KMS-11 (cell line): ENCODE measurements at regions not wholly inside any gene's neighbourhood (a gene's known extent, or its start where the extent isn't known, plus 50 kb on each side); places are given as distances from the start of the nearest gene placed in this dataset.
"Not testable (repeated sequence)": the region's sequence is repeated elsewhere in the genome, so short reads cannot be mapped to it uniquely, and the experiment has no call there.

Experiments used
- H2AFZ ChIP-seq: fragments of 200-600 bp; sonication (generic); 2 replicates; pipeline ENCODE4 v1.6.1; 2016; ENCODE audit warnings: antibody characterized with exemption, mixed run types, low read depth
- H3K27ac ChIP-seq: fragments of 200-600 bp; sonication (generic); 2 replicates; pipeline ENCODE4 v1.6.1; 2016; ENCODE audit warnings: mild to moderate bottlenecking, mixed run types
- H3K27me3 ChIP-seq: fragments of 200-600 bp; sonication (generic); 2 replicates; pipeline ENCODE4 v1.6.1; 2017; ENCODE audit warnings: mild to moderate bottlenecking, low read depth, mixed run types, moderate library complexity; ENCODE audit not compliant: insufficient read depth
- H3K36me3 ChIP-seq: fragments of 200-600 bp; sonication (generic); 2 replicates; pipeline ENCODE4 v1.6.1; 2017; ENCODE audit warnings: mild to moderate bottlenecking, mixed run types; ENCODE audit not compliant: insufficient read depth
- H3K4me1 ChIP-seq: fragments of 200-600 bp; sonication (generic); 2 replicates; pipeline ENCODE4 v1.6.1; 2016; ENCODE audit warnings: mild to moderate bottlenecking, low read depth, mixed run types; ENCODE audit not compliant: poor library complexity, severe bottlenecking
- H3K4me2 ChIP-seq: fragments of 200-600 bp; sonication (generic); 2 replicates; pipeline ENCODE4 v1.7.0; 2016; ENCODE audit warnings: mild to moderate bottlenecking, mixed run types
- H3K4me3 ChIP-seq: fragments of 200-600 bp; sonication (generic); IDR thresholded peaks from 2 replicates; pipeline ENCODE4 v1.6.1; 2017; ENCODE audit warnings: low read depth, low read length, mixed read lengths; ENCODE audit not compliant: insufficient read depth
- H3K79me2 ChIP-seq: fragments of 200-600 bp; sonication (generic); 2 replicates; pipeline ENCODE4 v1.6.1; 2016; ENCODE audit warnings: low read depth, mixed run types; ENCODE audit not compliant: insufficient read depth
- H3K9ac ChIP-seq: fragments of 200-600 bp; sonication (generic); 2 replicates; pipeline ENCODE4 v1.6.1; 2016; ENCODE audit warnings: mild to moderate bottlenecking, mixed run types
- H4K20me1 ChIP-seq: fragments of 200-600 bp; sonication (generic); 2 replicates; pipeline ENCODE4 v1.6.1; 2016; ENCODE audit warnings: mild to moderate bottlenecking, mixed run types; ENCODE audit not compliant: insufficient read depth
- TF ChIP-seq, protein P1 (sequence below): fragments of 200-600 bp; sonication (generic); conservative IDR thresholded peaks from 2 replicates; pipeline ENCODE4 v1.6.1; 2017; ENCODE audit warnings: low read depth, mild to moderate bottlenecking, antibody characterized with exemption, low read length, moderate library complexity, mixed read lengths

DNA sequence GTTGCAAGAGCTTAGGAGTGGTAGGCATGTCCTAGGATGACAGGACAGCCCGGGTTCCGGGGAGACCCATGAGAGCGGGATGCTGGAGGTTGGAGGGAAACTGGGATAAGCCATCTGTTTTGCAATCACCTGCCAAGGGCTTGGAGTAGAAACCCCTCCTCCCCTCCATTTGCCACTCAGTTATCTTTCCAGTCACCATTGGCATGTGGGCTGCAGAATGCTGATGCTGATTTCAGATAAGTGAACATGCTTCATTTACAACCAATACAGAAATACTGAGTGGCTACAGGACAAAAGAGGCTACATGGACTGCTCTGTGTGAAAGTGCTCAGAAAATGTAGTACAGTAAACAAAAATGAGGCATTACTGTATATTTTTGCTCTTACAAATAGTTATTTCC is 93.4 kb upstream of the KIF2A start:
- Histone ChIP-seq H3K9ac (no peak overlapping the region), H2AFZ (no peak overlapping the region), H3K36me3 (no peaks in the 10 kb centered on the region), H4K20me1 (no peaks in the 10 kb centered on the region), H3K4me2 (no peak overlapping the region), H3K4me1 (no peaks in the 10 kb centered on the region), H3K79me2 (no peaks in the 10 kb centered on the region), H3K4me3 (no peak overlapping the region), H3K27me3 (no peaks in the 10 kb centered on the region), H3K27ac (no peak overlapping the region)
- TF ChIP-seq, protein P1, sequence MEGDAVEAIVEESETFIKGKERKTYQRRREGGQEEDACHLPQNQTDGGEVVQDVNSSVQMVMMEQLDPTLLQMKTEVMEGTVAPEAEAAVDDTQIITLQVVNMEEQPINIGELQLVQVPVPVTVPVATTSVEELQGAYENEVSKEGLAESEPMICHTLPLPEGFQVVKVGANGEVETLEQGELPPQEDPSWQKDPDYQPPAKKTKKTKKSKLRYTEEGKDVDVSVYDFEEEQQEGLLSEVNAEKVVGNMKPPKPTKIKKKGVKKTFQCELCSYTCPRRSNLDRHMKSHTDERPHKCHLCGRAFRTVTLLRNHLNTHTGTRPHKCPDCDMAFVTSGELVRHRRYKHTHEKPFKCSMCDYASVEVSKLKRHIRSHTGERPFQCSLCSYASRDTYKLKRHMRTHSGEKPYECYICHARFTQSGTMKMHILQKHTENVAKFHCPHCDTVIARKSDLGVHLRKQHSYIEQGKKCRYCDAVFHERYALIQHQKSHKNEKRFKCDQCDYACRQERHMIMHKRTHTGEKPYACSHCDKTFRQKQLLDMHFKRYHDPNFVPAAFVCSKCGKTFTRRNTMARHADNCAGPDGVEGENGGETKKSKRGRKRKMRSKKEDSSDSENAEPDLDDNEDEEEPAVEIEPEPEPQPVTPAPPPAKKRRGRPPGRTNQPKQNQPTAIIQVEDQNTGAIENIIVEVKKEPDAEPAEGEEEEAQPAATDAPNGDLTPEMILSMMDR: no peak

GRCh38 chr5:62214701-62215100 is 91.3 kb upstream of the KIF2A start:
- Histone ChIP-seq H3K4me1 (no peaks in the 10 kb centered on the region), H3K27ac (no peak overlapping the region), H3K9ac (no peak overlapping the region), H3K4me2 (no peak overlapping the region), H3K4me3 (no peak overlapping the region), H3K27me3 (no peaks in the 10 kb centered on the region), H2AFZ (no peak overlapping the region), H3K36me3 (no peaks in the 10 kb centered on the region), H4K20me1 (no peaks in the 10 kb centered on the region), H3K79me2 (no peaks in the 10 kb centered on the region)
- TF ChIP-seq, protein P1: no peak

GRCh38 chr5:62216603-62217002 is 89.4 kb upstream of the KIF2A start:
- not testable (repeated sequence) for H3K4me1 ChIP-seq, H3K27ac ChIP-seq, H3K27me3 ChIP-seq, H3K36me3 ChIP-seq, H3K4me3 ChIP-seq, H3K4me2 ChIP-seq, H3K9ac ChIP-seq, H4K20me1 ChIP-seq, H2AFZ ChIP-seq, H3K79me2 ChIP-seq

GRCh38 chr5:62217095-62217494 is 88.9 kb upstream of the KIF2A start:
- H3K79me2 ChIP-seq: not testable (repeated sequence)

DNA sequence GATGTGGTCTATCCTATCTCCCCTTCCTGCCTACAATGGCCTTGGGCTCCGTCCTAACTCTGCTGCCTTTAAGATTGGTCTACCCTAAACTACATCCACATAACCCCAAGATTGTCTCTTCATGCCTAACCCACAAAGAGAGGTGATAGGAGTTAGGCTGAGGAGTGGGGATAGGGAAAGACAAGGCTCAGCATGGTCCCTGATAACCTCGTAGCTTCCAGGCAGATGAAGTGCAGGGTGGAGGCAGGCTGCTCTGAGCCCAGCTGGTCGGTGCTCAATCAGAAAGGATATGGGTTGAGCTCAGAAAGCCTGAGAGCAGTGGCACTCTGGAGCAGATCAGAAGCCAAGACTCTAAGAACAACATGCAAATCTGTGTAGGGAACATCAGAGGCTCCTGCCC is 87.1 kb upstream of the KIF2A start:
- H4K20me1 ChIP-seq, H3K79me2 ChIP-seq, H3K4me1 ChIP-seq, H3K4me2 ChIP-seq, H3K36me3 ChIP-seq, H2AFZ ChIP-seq, H3K4me3 ChIP-seq, H3K27me3 ChIP-seq, H3K27ac ChIP-seq, H3K9ac ChIP-seq: not testable (repeated sequence)

More at GRCh38 chr5:62217095-62217494, 88.9 kb upstream of the KIF2A start:
- not testable (repeated sequence) for H3K4me1 ChIP-seq, H3K27ac ChIP-seq, H4K20me1 ChIP-seq, H3K4me2 ChIP-seq, H3K27me3 ChIP-seq, H2AFZ ChIP-seq, H3K9ac ChIP-seq, H3K4me3 ChIP-seq, H3K36me3 ChIP-seq

DNA sequence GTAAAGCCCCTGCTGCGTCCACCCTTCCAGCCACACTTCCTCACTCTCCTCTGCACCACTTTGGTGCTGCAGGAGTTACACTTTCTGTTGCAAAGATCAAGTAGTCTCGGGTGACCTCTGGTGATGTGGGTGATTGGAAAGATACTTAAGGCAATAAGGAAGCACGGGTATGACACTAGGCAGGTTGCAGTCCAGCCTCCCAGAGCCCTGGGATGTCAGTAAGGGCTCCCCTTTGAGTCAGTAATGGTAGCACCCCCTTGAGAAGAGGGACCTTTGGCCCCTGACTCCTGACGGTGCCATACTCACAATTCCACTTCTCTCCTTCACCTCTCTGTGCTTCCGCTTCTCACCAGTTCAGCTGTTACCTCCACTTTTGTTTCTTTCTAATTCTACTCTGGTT is 84.1 kb upstream of the KIF2A start:
- not testable (repeated sequence) for H3K4me1 ChIP-seq, H3K4me2 ChIP-seq, H3K9ac ChIP-seq, H3K79me2 ChIP-seq, H3K4me3 ChIP-seq, H2AFZ ChIP-seq, H3K27ac ChIP-seq, H3K36me3 ChIP-seq, H4K20me1 ChIP-seq, H3K27me3 ChIP-seq

GRCh38 chr5:62222305-62222704 is 83.7 kb upstream of the KIF2A start:
- H3K9ac ChIP-seq, H3K79me2 ChIP-seq, H3K27ac ChIP-seq, H3K27me3 ChIP-seq, H3K36me3 ChIP-seq, H3K4me3 ChIP-seq, H4K20me1 ChIP-seq, H3K4me2 ChIP-seq, H3K4me1 ChIP-seq, H2AFZ ChIP-seq: not testable (repeated sequence)
